GM10248 (cell line): ENCODE measurements at regions not wholly inside any gene's neighbourhood (a gene's known extent, or its start where the extent isn't known, plus 50 kb on each side); places are given as distances from the start of the nearest gene placed in this dataset.

Experiments
- CTCF ChIA-PET: fragments of 300-600 bp; sonication (Branson Sonifier 250); formaldehyde crosslinking; extraction: SDS; loops from one replicate; lab custom pipeline; 2021; ENCODE audit warnings: antibody characterized with exemption; lab: Yijun Ruan, JAX
- POLR2A ChIA-PET: fragments of 350-650 bp; sonication (Branson Sonifier 250); formaldehyde crosslinking; extraction: SDS; loops from one replicate; lab custom pipeline; 2020; ENCODE audit warnings: antibody characterized with exemption; lab: Yijun Ruan, JAX
- DNase-seq: peaks from one replicate; pipeline ENCODE4 v3.0.0; 2012; ENCODE audit errors: extremely low spot score
- CTCF ChIP-seq: IDR thresholded peaks from 2 replicates; pipeline ENCODE4 v1.5.1; 2012; ENCODE audit warnings: mild to moderate bottlenecking, low read depth; ENCODE audit errors: extremely low read depth, missing control alignments, control extremely low read depth

- no peak for TF ChIP-seq CTCF
- ChIA-PET CTCF (interaction anchor here (1.9 kb wide), 1 partner anchor 108 kb away, joined by 4 read pairs; no protein-coding TSS in a partner anchor), POLR2A (no interaction called here)
- no peak for DNase-seq
Measured at GRCh38 chr5:5794118-5794560, 371.7 kb downstream of the ICE1 start.

DNA sequence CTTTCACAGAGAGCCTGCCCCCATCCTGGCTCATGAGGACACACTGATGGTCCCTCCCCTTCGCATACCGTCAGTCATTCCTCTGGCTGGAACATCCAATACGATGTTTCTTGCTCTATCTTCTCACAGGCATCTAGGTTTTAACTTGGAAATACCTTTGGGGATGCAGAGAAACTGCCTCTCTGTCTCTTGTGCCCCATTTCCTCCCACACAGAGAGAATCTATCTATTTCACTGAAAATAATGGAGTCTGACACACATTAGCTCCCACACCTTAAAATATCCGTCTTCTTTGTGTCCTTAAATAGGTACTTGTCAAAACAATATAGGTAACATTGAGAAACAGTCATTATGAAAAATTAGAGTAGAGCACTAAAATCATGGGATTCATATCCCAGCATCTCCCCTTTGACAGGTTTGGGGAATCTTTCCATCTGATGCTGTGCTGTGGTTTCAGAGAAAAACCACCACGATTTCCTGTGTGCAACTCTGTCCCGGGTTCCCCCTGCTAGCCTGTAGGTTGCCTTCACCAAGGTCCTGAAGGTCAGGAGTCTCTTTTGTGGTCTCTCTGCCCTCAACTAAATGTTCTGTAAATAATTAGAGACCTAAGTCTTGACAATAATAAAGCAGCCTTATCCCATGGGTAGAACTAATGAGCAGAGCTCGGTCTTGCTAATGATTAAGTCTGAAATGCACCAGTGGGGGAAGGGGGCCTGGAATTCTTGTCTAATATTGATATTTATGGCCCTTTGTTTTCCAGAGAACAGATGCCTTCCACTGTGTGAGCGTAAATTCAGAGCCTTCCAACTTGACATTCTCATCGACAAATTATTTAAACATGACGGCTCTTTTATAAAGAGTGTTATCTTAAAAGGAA is 371.0 kb downstream of the ICE1 start:
- no peak for DNase-seq
- no peak for TF ChIP-seq CTCF
- ChIA-PET CTCF (no interaction called here), POLR2A (no interaction called here)

DNA sequence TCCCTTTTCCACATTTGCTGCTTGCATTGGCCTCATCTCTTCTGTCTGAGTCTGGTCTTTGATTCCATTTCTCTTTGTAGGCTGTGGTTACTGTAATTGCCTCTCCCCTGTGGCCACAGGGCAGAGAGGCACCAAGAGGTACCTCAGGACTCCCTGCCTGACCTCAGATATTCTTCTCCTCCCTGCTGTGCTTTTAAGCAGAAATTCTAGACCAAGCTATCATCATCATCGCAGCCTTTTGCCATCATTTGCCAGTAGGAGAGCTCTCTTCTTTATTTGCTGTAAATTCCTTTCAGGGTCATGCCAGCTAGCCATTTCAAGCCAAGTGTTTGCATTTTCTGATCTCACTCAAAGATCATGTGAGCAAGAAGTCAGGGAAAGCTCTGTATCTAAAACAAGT is 369.6 kb downstream of the ICE1 start:
- CTCF ChIA-PET: interaction anchor here (1.0 kb wide), 1 partner anchor 10 kb away, joined by 3 read pairs; no protein-coding TSS in a partner anchor

GRCh38 chr5:5788793-5789192 is 366.3 kb downstream of the ICE1 start:
- DNase-seq: no peak
- TF ChIP-seq CTCF: no peak
- CTCF ChIA-PET: no interaction called here
- POLR2A ChIA-PET: no interaction called here

More for the DNA sequence above, 369.6 kb downstream of the ICE1 start:
- no peak for TF ChIP-seq CTCF
- DNase-seq: no peak
- POLR2A ChIA-PET: no interaction called here

- POLR2A ChIA-PET: no interaction called here
- CTCF ChIA-PET: interaction anchor here (1.4 kb wide), 1 partner anchor 195 kb away, joined by 3 read pairs; no protein-coding TSS in a partner anchor
- no peak for DNase-seq
Measured at GRCh38 chr5:5787373-5787772, 364.9 kb downstream of the ICE1 start.

DNA sequence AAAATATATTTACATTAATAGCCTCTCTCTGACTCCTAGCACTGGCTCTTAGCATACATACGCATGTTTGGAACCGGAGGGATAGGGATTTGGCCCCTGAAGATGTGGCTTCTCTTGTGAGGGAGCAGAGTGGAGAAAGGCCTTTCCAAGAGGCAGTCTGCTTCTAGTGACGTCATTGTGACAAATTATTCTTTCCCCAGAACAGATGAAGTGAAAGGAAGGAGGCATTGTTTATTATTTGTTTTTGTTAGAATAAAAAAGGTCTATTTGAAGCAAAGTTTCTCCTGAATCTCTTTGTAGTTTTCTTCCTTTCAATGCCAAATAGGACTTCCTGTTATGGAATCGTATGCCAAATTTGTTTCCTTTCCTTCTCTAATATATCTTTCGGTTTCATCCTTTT is 361.6 kb downstream of the ICE1 start:
- TF ChIP-seq CTCF: no peak
- POLR2A ChIA-PET: no interaction called here
- no peak for DNase-seq
- CTCF ChIA-PET: no interaction called here

More at GRCh38 chr5:5787373-5787772, 364.9 kb downstream of the ICE1 start:
- TF ChIP-seq CTCF: no peak
